K562 (cell line): ENCODE measurements at regions not wholly inside any gene's neighbourhood (a gene's known extent, or its start where the extent isn't known, plus 50 kb on each side); places are given as distances from the start of the nearest gene placed in this dataset.

Source experiments
- BCL6 ChIP-seq: fragments of 250-450 bp; sonication (Bioruptor Pico); IDR thresholded peaks from 2 replicates; pipeline ENCODE4 v1.4.0; 2020
- CC2D1A ChIP-seq: fragments of 450-650 bp; IDR thresholded peaks from 2 replicates; pipeline ENCODE4 v1.6.1; 2017; ENCODE audit warnings: mild to moderate bottlenecking
- CHCHD3 ChIP-seq: fragments of 250-450 bp; sonication (Bioruptor Pico); IDR thresholded peaks from 2 replicates; pipeline ENCODE4 v2.1.2; 2022; ENCODE audit warnings: mild to moderate bottlenecking
- CREB1 ChIP-seq, 2 experiments: sonication (generic) in 1 of 2; formaldehyde crosslinking in 1 of 2; IDR thresholded peaks; 2 replicates each; pipeline versions ENCODE4 v1.6.1 to v1.8.0; 2012 to 2022; ENCODE audit warnings: inconsistent platforms in 1 of 2, mild to moderate bottlenecking in 1 of 2, missing genetic modification reagents in 1 of 2, moderate library complexity in 1 of 2
- ELF2 ChIP-seq: fragments of 250-450 bp; sonication (Bioruptor Pico); IDR thresholded peaks from 2 replicates; pipeline ENCODE4 v1.5.0; 2021; ENCODE audit warnings: mild to moderate bottlenecking
- ESRRA ChIP-seq: fragments of 450-650 bp; IDR thresholded peaks from 2 replicates; pipeline ENCODE4 v1.6.1; 2014; ENCODE audit warnings: low read depth, mild to moderate bottlenecking, moderate library complexity, borderline replicate concordance
- JUN ChIP-seq, 2 experiments: sonication (generic) in 1 of 2; formaldehyde crosslinking in 1 of 2; IDR thresholded peaks; 2 replicates each; pipeline versions ENCODE4 v1.6.1 to v1.8.0; 2012 to 2022; ENCODE audit warnings: borderline replicate concordance in 2 of 2, mild to moderate bottlenecking in 2 of 2, improper control_type of control experiment in 1 of 2, low read depth in 1 of 2, low read length in 1 of 2, missing genetic modification reagents in 1 of 2
- MEIS2 ChIP-seq: fragments of 450-650 bp; IDR thresholded peaks from 2 replicates; pipeline ENCODE4 v1.6.1; 2014; ENCODE audit warnings: mild to moderate bottlenecking; ENCODE audit not compliant: partially characterized antibody
- NFIC ChIP-seq: fragments of 450-650 bp; IDR thresholded peaks from 2 replicates; pipeline ENCODE4 v1.6.1; 2017; ENCODE audit warnings: mild to moderate bottlenecking, inconsistent platforms
- PML ChIP-seq: IDR thresholded peaks from 2 replicates; pipeline ENCODE4 v1.6.1; 2012; ENCODE audit warnings: low read length, inconsistent platforms
- POU5F1 ChIP-seq: fragments of 150-350 bp; IDR thresholded peaks from 2 replicates; pipeline ENCODE4 v1.6.1; 2014; ENCODE audit warnings: borderline replicate concordance, low read length, low read depth, mild to moderate bottlenecking; ENCODE audit not compliant: partially characterized antibody
- PYGO2 ChIP-seq: fragments of 450-650 bp; IDR thresholded peaks from 2 replicates; pipeline ENCODE4 v1.6.1; 2016; ENCODE audit warnings: mild to moderate bottlenecking, missing genetic modification characterization, moderate library complexity, missing compliant biosample characterization
- SMAD1 ChIP-seq: fragments of 150-350 bp; IDR thresholded peaks from 2 replicates; pipeline ENCODE4 v1.6.1; 2014; ENCODE audit warnings: low read length, low read depth; ENCODE audit not compliant: partially characterized antibody
- SP2 ChIP-seq: IDR thresholded peaks from 2 replicates; pipeline ENCODE4 v1.6.1; 2011; ENCODE audit warnings: mild to moderate bottlenecking, low read depth, low read length, moderate library complexity; ENCODE audit not compliant: poor library complexity, severe bottlenecking; ENCODE audit errors: extremely low read depth
- TAF1 ChIP-seq: IDR thresholded peaks from 2 replicates; pipeline ENCODE4 v1.6.1; 2011; ENCODE audit warnings: mild to moderate bottlenecking, low read length, moderate library complexity; ENCODE audit not compliant: insufficient read depth, control insufficient read depth, severe bottlenecking; ENCODE audit errors: extremely low read depth
- THRAP3 ChIP-seq: fragments of 450-650 bp; IDR thresholded peaks from 2 replicates; pipeline ENCODE4 v1.6.1; 2016; ENCODE audit warnings: mild to moderate bottlenecking, inconsistent platforms, borderline replicate concordance
- TF ChIP-seq, protein P1 (sequence below): fragments of 150-350 bp; conservative IDR thresholded peaks from 2 replicates; pipeline ENCODE4 v1.6.1; 2014; ENCODE audit warnings: low read length
- TF ChIP-seq, protein P2 (sequence below): sonication (generic); formaldehyde crosslinking; IDR thresholded peaks from 2 replicates; pipeline ENCODE4 v1.9.0; 2022; ENCODE audit warnings: mild to moderate bottlenecking, missing genetic modification reagents
- TF ChIP-seq, protein P3 (sequence below): sonication (generic); formaldehyde crosslinking; IDR thresholded peaks from 2 replicates; pipeline ENCODE4 v1.8.0; 2023; ENCODE audit warnings: missing genetic modification reagents, mild to moderate bottlenecking, borderline replicate concordance

DNA sequence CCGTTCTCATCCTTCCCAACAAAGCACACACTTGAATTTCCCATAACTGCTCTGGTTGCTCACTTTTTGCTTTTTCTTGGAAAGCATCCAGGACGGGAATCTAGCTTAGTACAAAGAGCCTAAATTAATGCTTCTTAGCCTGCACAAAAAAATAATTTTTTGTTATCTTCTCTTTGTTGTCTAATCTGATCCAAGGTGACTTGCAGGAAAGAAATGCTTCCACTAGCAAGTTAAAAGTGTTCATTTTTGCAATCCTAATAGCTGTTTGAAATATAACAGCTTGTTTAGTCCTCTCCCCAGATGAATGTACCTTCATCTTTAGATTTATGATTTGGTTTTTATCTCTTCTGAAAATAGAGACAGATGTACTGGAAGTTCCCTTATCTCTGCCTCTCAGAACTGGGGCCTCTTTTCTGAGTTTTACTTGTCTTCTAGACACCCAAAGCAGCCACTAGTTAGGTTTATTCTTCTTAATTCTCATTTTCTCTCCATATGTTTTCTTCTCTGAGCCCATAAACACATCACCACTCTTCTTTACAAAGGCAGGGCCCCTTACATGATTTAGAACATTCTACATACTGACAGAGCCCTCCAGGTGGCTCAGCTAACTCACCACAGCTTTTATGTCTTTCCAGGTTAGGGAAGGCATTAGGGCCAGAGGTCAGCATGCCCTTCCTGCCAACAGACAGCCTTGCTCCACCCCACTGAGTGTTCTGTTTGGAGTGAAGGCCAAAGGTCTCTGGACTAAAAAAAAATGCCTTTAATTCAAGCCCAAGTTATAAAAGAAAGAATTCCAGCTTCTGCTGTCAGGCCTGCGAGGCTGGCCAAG is 74.7 kb upstream of the MAP4K3 start (continued):
- TF ChIP-seq, protein P1, sequence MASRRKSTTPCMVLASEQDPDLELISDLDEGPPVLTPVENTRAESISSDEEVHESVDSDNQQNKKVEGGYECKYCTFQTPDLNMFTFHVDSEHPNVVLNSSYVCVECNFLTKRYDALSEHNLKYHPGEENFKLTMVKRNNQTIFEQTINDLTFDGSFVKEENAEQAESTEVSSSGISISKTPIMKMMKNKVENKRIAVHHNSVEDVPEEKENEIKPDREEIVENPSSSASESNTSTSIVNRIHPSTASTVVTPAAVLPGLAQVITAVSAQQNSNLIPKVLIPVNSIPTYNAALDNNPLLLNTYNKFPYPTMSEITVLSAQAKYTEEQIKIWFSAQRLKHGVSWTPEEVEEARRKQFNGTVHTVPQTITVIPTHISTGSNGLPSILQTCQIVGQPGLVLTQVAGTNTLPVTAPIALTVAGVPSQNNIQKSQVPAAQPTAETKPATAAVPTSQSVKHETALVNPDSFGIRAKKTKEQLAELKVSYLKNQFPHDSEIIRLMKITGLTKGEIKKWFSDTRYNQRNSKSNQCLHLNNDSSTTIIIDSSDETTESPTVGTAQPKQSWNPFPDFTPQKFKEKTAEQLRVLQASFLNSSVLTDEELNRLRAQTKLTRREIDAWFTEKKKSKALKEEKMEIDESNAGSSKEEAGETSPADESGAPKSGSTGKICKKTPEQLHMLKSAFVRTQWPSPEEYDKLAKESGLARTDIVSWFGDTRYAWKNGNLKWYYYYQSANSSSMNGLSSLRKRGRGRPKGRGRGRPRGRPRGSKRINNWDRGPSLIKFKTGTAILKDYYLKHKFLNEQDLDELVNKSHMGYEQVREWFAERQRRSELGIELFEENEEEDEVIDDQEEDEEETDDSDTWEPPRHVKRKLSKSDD, result no peak
- peak; percentile 39 for TF ChIP-seq SMAD1
- peak; percentile 99 for TF ChIP-seq MEIS2
- TF ChIP-seq THRAP3, result no peak
- TF ChIP-seq, protein P2, sequence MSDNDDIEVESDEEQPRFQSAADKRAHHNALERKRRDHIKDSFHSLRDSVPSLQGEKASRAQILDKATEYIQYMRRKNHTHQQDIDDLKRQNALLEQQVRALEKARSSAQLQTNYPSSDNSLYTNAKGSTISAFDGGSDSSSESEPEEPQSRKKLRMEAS (CRISPR knock-in tag), result no peak
- TF ChIP-seq CHCHD3 (CRISPR knock-in tag), result no peak
- TF ChIP-seq SP2, result no peak
- peak; percentile 38; the same call in 1 of the 2 replicates for TF ChIP-seq CREB1 (IDR thresholded peaks at IDR 0.05)
- no peak for TF ChIP-seq CREB1 (CRISPR knock-in tag; IDR thresholded peaks at IDR 0.05)
- TF ChIP-seq ELF2 (CRISPR knock-in tag), result no peak; the same call in 1 of the 2 replicates
- no peak for TF ChIP-seq JUN (IDR thresholded peaks at IDR 0.05; ENCODE audit: borderline replicate concordance, low read depth, low read length)
- no peak for TF ChIP-seq JUN (CRISPR knock-in tag; IDR thresholded peaks at IDR 0.05; ENCODE audit: borderline replicate concordance)
- TF ChIP-seq PYGO2, result peak; percentile 58; the same call in 1 of the 2 replicates
- TF ChIP-seq BCL6 (CRISPR knock-in tag), result no peak
- no peak for TF ChIP-seq POU5F1
- TF ChIP-seq PML, result peak; percentile 96
- TF ChIP-seq NFIC, result peak; percentile 86
- peak; percentile 86 for TF ChIP-seq ESRRA
- peak; percentile 71 for TF ChIP-seq CC2D1A
- no peak for TF ChIP-seq TAF1
- TF ChIP-seq, protein P3, sequence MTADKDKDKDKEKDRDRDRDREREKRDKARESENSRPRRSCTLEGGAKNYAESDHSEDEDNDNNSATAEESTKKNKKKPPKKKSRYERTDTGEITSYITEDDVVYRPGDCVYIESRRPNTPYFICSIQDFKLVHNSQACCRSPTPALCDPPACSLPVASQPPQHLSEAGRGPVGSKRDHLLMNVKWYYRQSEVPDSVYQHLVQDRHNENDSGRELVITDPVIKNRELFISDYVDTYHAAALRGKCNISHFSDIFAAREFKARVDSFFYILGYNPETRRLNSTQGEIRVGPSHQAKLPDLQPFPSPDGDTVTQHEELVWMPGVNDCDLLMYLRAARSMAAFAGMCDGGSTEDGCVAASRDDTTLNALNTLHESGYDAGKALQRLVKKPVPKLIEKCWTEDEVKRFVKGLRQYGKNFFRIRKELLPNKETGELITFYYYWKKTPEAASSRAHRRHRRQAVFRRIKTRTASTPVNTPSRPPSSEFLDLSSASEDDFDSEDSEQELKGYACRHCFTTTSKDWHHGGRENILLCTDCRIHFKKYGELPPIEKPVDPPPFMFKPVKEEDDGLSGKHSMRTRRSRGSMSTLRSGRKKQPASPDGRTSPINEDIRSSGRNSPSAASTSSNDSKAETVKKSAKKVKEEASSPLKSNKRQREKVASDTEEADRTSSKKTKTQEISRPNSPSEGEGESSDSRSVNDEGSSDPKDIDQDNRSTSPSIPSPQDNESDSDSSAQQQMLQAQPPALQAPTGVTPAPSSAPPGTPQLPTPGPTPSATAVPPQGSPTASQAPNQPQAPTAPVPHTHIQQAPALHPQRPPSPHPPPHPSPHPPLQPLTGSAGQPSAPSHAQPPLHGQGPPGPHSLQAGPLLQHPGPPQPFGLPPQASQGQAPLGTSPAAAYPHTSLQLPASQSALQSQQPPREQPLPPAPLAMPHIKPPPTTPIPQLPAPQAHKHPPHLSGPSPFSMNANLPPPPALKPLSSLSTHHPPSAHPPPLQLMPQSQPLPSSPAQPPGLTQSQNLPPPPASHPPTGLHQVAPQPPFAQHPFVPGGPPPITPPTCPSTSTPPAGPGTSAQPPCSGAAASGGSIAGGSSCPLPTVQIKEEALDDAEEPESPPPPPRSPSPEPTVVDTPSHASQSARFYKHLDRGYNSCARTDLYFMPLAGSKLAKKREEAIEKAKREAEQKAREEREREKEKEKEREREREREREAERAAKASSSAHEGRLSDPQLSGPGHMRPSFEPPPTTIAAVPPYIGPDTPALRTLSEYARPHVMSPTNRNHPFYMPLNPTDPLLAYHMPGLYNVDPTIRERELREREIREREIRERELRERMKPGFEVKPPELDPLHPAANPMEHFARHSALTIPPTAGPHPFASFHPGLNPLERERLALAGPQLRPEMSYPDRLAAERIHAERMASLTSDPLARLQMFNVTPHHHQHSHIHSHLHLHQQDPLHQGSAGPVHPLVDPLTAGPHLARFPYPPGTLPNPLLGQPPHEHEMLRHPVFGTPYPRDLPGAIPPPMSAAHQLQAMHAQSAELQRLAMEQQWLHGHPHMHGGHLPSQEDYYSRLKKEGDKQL (CRISPR knock-in tag), result no peak
